KOPT-K1 (cell line): ENCODE measurements at regions not wholly inside any gene's neighbourhood (a gene's known extent, or its start where the extent isn't known, plus 50 kb on each side); places are given as distances from the start of the nearest gene placed in this dataset.

Experiments used
- H3K27ac ChIP-seq: fragments of 200-600 bp; sonication (generic); 2 replicates; pipeline ENCODE4 v1.5.1; 2016; ENCODE audit warnings: antibody characterized with exemption, mild to moderate bottlenecking, low read depth, low read length; ENCODE audit not compliant: poor library complexity, severe bottlenecking
- H3K36me3 ChIP-seq: fragments of 200-600 bp; sonication (generic); 2 replicates; pipeline ENCODE4 v1.5.1; 2017; ENCODE audit warnings: antibody characterized with exemption, mild to moderate bottlenecking, low read length, moderate library complexity; ENCODE audit not compliant: insufficient read depth
- H3K9me3 ChIP-seq: fragments of 200-600 bp; sonication (generic); 2 replicates; pipeline ENCODE4 v1.5.1; 2017; ENCODE audit warnings: antibody characterized with exemption, low read length, mild to moderate bottlenecking; ENCODE audit not compliant: insufficient read depth, poor library complexity, severe bottlenecking

- Histone ChIP-seq H3K27ac (no peak overlapping the region), H3K9me3 (no peaks in the 10 kb centered on the region), H3K36me3 (no peaks in the 10 kb centered on the region)
Measured at GRCh38 chr14:87443039-87443438, 549.9 kb downstream of the GALC start.

GRCh38 chr14:87437158-87437557 is 555.8 kb downstream of the GALC start:
- Histone ChIP-seq H3K36me3 (no peaks in the 10 kb centered on the region), H3K27ac (no peak overlapping the region), H3K9me3 (no peaks in the 10 kb centered on the region)

- Histone ChIP-seq H3K9me3 (no peaks in the 10 kb centered on the region), H3K36me3 (no peaks in the 10 kb centered on the region), H3K27ac (no peak overlapping the region)
Measured at GRCh38 chr14:87434680-87435079, 558.3 kb downstream of the GALC start.

- no peak overlapping the region for H3K27ac ChIP-seq
- H3K36me3 ChIP-seq, result no peaks in the 10 kb centered on the region
- H3K9me3 ChIP-seq, result no peaks in the 10 kb centered on the region
Measured at GRCh38 chr14:87434011-87434410, 559.0 kb downstream of the GALC start.

- H3K9me3 ChIP-seq, result no peaks in the 10 kb centered on the region
- no peak overlapping the region for H3K27ac ChIP-seq
- no peaks in the 10 kb centered on the region for H3K36me3 ChIP-seq
Measured at GRCh38 chr14:87432698-87433097, 560.3 kb downstream of the GALC start.

GRCh38 chr14:87430810-87431209 is 562.2 kb downstream of the GALC start:
- H3K27ac ChIP-seq, result no peak overlapping the region
- no peaks in the 10 kb centered on the region for H3K36me3 ChIP-seq
- H3K9me3 ChIP-seq, result no peaks in the 10 kb centered on the region

GRCh38 chr14:87430214-87430613 is 562.8 kb downstream of the GALC start:
- Histone ChIP-seq H3K27ac (no peak overlapping the region), H3K36me3 (no peaks in the 10 kb centered on the region), H3K9me3 (no peaks in the 10 kb centered on the region)

- H3K27ac ChIP-seq, result no peak overlapping the region
- no peaks in the 10 kb centered on the region for H3K36me3 ChIP-seq
- H3K9me3 ChIP-seq, result no peaks in the 10 kb centered on the region
Measured at GRCh38 chr14:87419925-87420324, 573.1 kb downstream of the GALC start.

- Histone ChIP-seq H3K27ac (no peak overlapping the region), H3K9me3 (no peaks in the 10 kb centered on the region)
Measured at GRCh38 chr14:87411370-87411769, 581.6 kb downstream of the GALC start.

GRCh38 chr14:87409393-87409792 is 583.6 kb downstream of the GALC start:
- Histone ChIP-seq H3K36me3 (no peaks in the 10 kb centered on the region), H3K27ac (no peak overlapping the region), H3K9me3 (no peaks in the 10 kb centered on the region)

More at GRCh38 chr14:87411370-87411769, 581.6 kb downstream of the GALC start:
- H3K36me3 ChIP-seq, result no peaks in the 10 kb centered on the region

GRCh38 chr14:87407344-87407743 is 585.6 kb downstream of the GALC start:
- Histone ChIP-seq H3K27ac (no peak overlapping the region), H3K36me3 (no peaks in the 10 kb centered on the region), H3K9me3 (no peaks in the 10 kb centered on the region)

GRCh38 chr14:87405563-87405962 is 587.4 kb downstream of the GALC start:
- no peaks in the 10 kb centered on the region for H3K9me3 ChIP-seq
- no peak overlapping the region for H3K27ac ChIP-seq
- H3K36me3 ChIP-seq, result no peaks in the 10 kb centered on the region

- no peak overlapping the region for H3K27ac ChIP-seq
- no peaks in the 10 kb centered on the region for H3K9me3 ChIP-seq
- no peaks in the 10 kb centered on the region for H3K36me3 ChIP-seq
Measured at GRCh38 chr14:87397499-87397898, 595.5 kb downstream of the GALC start.

GRCh38 chr14:87391066-87391465 is 601.9 kb downstream of the GALC start:
- Histone ChIP-seq H3K9me3 (no peaks in the 10 kb centered on the region), H3K36me3 (no peaks in the 10 kb centered on the region), H3K27ac (no peak overlapping the region)

- H3K27ac ChIP-seq, result no peak overlapping the region
- H3K36me3 ChIP-seq, result no peaks in the 10 kb centered on the region
- no peaks in the 10 kb centered on the region for H3K9me3 ChIP-seq
Measured at GRCh38 chr14:87388946-87389345, 604.0 kb downstream of the GALC start.

GRCh38 chr14:87387806-87388205 is 605.2 kb downstream of the GALC start:
- Histone ChIP-seq H3K36me3 (no peaks in the 10 kb centered on the region), H3K27ac (no peak overlapping the region), H3K9me3 (no peaks in the 10 kb centered on the region)

GRCh38 chr14:87386524-87386923 is 606.5 kb downstream of the GALC start:
- no peak overlapping the region for H3K27ac ChIP-seq
- no peaks in the 10 kb centered on the region for H3K9me3 ChIP-seq
- no peaks in the 10 kb centered on the region for H3K36me3 ChIP-seq
